ENCODE measurements at regions not wholly inside any gene's neighbourhood (a gene's known extent, or its start where the extent isn't known, plus 50 kb on each side); places are given as distances from the start of the nearest gene placed in this dataset.

DNA sequence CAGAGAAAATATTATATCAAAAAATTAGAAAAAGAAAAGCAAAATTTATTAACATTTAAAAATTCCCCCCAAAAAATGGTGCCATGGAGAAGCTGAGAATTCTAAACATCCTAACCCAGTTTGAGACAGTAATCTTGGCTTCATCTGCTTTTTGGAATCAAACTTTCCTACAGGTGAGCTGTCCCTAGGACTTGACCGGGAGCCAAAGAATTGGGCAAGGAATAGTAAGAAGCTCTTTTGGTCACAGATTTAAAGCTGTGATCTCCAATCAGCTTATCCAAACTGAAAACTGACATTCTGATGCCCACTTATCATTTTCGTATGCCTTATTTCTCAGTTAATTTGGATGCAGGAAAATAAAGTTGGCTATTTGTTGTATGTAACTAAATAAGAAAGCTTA, 457.3 kb upstream of the DMAC1 start:
- CTCF ChIA-PET: no interaction called here
- no peaks in the 10 kb centered on the region for H3K27me3 ChIP-seq (replicated peaks; ENCODE audit: control insufficient read depth, insufficient read depth, low read length)

GRCh38 chr9:8255850-8256249, 456.3 kb upstream of the DMAC1 start:
- H3K4me1 Mint-ChIP-seq (ENCODE audit: low read depth, unreplicated experiment): peaks cover 2% of the 10 kb centered on the region
- CTCF ChIA-PET: no interaction called here
- H3K27ac Mint-ChIP-seq (ENCODE audit: unreplicated experiment): no peak overlapping the region
- H3K36me3 Mint-ChIP-seq (ENCODE audit: insufficient read depth, unreplicated experiment): no peaks in the 10 kb centered on the region
- no peak overlapping the region for H3K4me3 ChIP-seq (ENCODE audit: low read depth, low read length)
- no peaks in the 10 kb centered on the region for H3K9me3 ChIP-seq
- BruUV-seq (replicated peaks): no TSS peak
- DNase-seq: no peak
- no peak for TF ChIP-seq CTCF (IDR thresholded peaks at IDR 0.05; ENCODE audit: insufficient read depth in 1 of 2, low read depth in 1 of 2, low read length in 1 of 2, severe bottlenecking in 1 of 2, unreplicated experiment in 1 of 2)
- H3K36me3 ChIP-seq (ENCODE audit: control insufficient read depth, insufficient read depth, low read length): no peaks in the 10 kb centered on the region
- no peaks in the 10 kb centered on the region for H3K27me3 Mint-ChIP-seq (ENCODE audit: insufficient read depth, unreplicated experiment)
- H3K27me3 ChIP-seq (replicated peaks; ENCODE audit: control insufficient read depth, insufficient read depth, low read length): no peaks in the 10 kb centered on the region
- H3K9me3 Mint-ChIP-seq (ENCODE audit: unreplicated experiment): peaks cover 10% of the 10 kb centered on the region
- POLR2A ChIA-PET: no interaction called here
- intact Hi-C loops (cut with micrococcal nuclease; ENCODE audit: unreplicated experiment): no loop called here
- H3K4me3 Mint-ChIP-seq (ENCODE audit: unreplicated experiment): no peak overlapping the region
- peaks cover under 1% of the 10 kb centered on the region; the same call in 1 of the 2 replicates for H3K4me1 ChIP-seq

More for the DNA sequence above, 457.3 kb upstream of the DMAC1 start:
- Mint-ChIP-seq H3K27me3 (ENCODE audit: insufficient read depth, unreplicated experiment) (no peaks in the 10 kb centered on the region), H3K27ac (ENCODE audit: unreplicated experiment) (no peak overlapping the region), H3K9me3 (ENCODE audit: unreplicated experiment) (peaks cover 10% of the 10 kb centered on the region), H3K4me1 (ENCODE audit: low read depth, unreplicated experiment) (peaks cover 13% of the 10 kb centered on the region), H3K36me3 (ENCODE audit: insufficient read depth, unreplicated experiment) (no peaks in the 10 kb centered on the region), H3K4me3 (ENCODE audit: unreplicated experiment) (no peak overlapping the region)
- H3K4me3 ChIP-seq (ENCODE audit: low read depth, low read length): no peak overlapping the region
- intact Hi-C loops (cut with micrococcal nuclease; ENCODE audit: unreplicated experiment): no loop called here
- TF ChIP-seq CTCF (IDR thresholded peaks at IDR 0.05; ENCODE audit: insufficient read depth in 1 of 2, low read depth in 1 of 2, low read length in 1 of 2, severe bottlenecking in 1 of 2, unreplicated experiment in 1 of 2): no peak
- H3K36me3 ChIP-seq (ENCODE audit: control insufficient read depth, insufficient read depth, low read length): no peaks in the 10 kb centered on the region
- peaks cover 5% of the 10 kb centered on the region; the same call in 1 of the 2 replicates for H3K4me1 ChIP-seq
- no TSS peak for BruUV-seq (replicated peaks)
- DNase-seq: no peak
- POLR2A ChIA-PET: no interaction called here
- H3K9me3 ChIP-seq: no peaks in the 10 kb centered on the region

DNA sequence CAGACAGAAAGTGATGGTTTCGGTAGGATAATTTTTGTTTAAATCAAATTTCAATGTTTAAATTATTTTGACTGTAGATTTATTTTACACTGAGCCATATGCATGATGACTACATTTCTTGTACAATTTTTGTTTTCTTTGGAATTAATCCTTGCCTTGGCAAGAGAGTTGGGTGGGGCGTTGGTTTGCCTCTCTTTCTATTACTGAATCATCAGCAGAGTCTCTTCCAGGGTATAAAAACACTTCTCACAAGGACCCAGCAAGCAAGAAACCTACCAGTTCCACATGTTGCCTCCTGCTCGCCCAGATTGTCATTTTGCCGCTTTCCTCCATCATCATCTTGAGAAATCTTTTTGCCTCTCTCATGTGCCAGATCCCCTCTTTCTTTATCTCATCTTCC, 455.0 kb upstream of the DMAC1 start:
- Mint-ChIP-seq H3K27me3 (ENCODE audit: insufficient read depth, unreplicated experiment) (no peaks in the 10 kb centered on the region), H3K27ac (ENCODE audit: unreplicated experiment) (no peak overlapping the region), H3K9me3 (ENCODE audit: unreplicated experiment) (peaks cover 10% of the 10 kb centered on the region), H3K36me3 (ENCODE audit: insufficient read depth, unreplicated experiment) (no peaks in the 10 kb centered on the region), H3K4me1 (ENCODE audit: low read depth, unreplicated experiment) (no peaks in the 10 kb centered on the region), H3K4me3 (ENCODE audit: unreplicated experiment) (no peak overlapping the region)
- H3K4me1 ChIP-seq: no peaks in the 10 kb centered on the region
- POLR2A ChIA-PET: no interaction called here
- 0 out of 2 replicates have a peak, but pooled peaks cover 2% of the 10 kb centered on the region for H3K9me3 ChIP-seq
- intact Hi-C loops (cut with micrococcal nuclease; ENCODE audit: unreplicated experiment): no loop called here
- CTCF ChIA-PET: no interaction called here
- no peaks in the 10 kb centered on the region for H3K36me3 ChIP-seq (ENCODE audit: control insufficient read depth, insufficient read depth, low read length)
- no peaks in the 10 kb centered on the region for H3K27me3 ChIP-seq (replicated peaks; ENCODE audit: control insufficient read depth, insufficient read depth, low read length)
- DNase-seq: no peak
- no TSS peak for BruUV-seq (replicated peaks)
- H3K4me3 ChIP-seq (ENCODE audit: low read depth, low read length): no peak overlapping the region
- no peak for TF ChIP-seq CTCF (IDR thresholded peaks at IDR 0.05; ENCODE audit: insufficient read depth in 1 of 2, low read depth in 1 of 2, low read length in 1 of 2, severe bottlenecking in 1 of 2, unreplicated experiment in 1 of 2)
